Transverse colon (tissue), 4 donors: ENCODE measurements at regions not wholly inside any gene's neighbourhood (a gene's known extent, or its start where the extent isn't known, plus 50 kb on each side); places are given as distances from the start of the nearest gene placed in this dataset.

Experiments
- CTCF ChIP-seq, 5 experiments: fragments of 200-600 bp in 3 of 5; fragments of 450-650 bp in 2 of 5; sonication (generic) in 3 of 5; IDR thresholded peaks; 1 replicate in 2 of 5; 2 replicates in 3 of 5; pipeline ENCODE4 v1.5.1; 2016 to 2017; ENCODE audit warnings: antibody characterized with exemption in 5 of 5, inconsistent platforms in 3 of 5, mild to moderate bottlenecking in 2 of 5, moderate library complexity in 1 of 5
- POLR2AphosphoS5 ChIP-seq, 3 donors: sonication (generic); formaldehyde crosslinking; IDR thresholded peaks; one replicate each; pipeline ENCODE4 v1.6.1; 2016; ENCODE audit warnings: antibody characterized with exemption in 3 of 3

- TF ChIP-seq CTCF (IDR thresholded peaks at IDR 0.05) (no peak), POLR2AphosphoS5 (IDR thresholded peaks at IDR 0.05) (no peak)
Measured at GRCh38 chr1:157411064-157411463, 141.3 kb downstream of the FCRL5 start.
